GM12874 (cell line): ENCODE measurements at regions not wholly inside any gene's neighbourhood (a gene's known extent, or its start where the extent isn't known, plus 50 kb on each side); places are given as distances from the start of the nearest gene placed in this dataset.

Experiments
- TF ChIP-seq, protein P1 (sequence below): IDR thresholded peaks from 2 replicates; pipeline ENCODE4 v1.5.1; 2011; ENCODE audit warnings: low read depth, mild to moderate bottlenecking, control low read depth, low read length, moderate library complexity; ENCODE audit not compliant: insufficient read depth

DNA sequence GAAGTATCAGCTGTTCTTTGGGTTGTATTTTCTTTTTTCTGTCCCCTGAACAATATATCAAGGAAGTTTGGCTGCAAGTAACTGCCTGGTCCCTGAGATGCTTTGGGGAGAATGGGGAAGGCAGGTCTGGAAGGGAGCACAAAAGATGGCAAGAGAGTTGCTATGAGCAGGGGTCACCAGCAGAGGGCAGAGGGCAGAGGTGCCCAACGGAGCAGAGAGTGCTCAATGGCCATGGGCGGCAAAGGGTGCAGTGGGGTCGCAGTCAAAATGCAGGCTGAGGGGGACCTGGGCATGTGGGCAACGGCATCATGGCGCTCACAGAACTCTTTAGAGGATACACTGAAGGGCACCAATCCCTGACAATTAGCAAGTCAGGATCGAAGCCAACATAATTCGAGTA lies 107.7 kb upstream of the ATP8B1 start:
- TF ChIP-seq, protein P1, sequence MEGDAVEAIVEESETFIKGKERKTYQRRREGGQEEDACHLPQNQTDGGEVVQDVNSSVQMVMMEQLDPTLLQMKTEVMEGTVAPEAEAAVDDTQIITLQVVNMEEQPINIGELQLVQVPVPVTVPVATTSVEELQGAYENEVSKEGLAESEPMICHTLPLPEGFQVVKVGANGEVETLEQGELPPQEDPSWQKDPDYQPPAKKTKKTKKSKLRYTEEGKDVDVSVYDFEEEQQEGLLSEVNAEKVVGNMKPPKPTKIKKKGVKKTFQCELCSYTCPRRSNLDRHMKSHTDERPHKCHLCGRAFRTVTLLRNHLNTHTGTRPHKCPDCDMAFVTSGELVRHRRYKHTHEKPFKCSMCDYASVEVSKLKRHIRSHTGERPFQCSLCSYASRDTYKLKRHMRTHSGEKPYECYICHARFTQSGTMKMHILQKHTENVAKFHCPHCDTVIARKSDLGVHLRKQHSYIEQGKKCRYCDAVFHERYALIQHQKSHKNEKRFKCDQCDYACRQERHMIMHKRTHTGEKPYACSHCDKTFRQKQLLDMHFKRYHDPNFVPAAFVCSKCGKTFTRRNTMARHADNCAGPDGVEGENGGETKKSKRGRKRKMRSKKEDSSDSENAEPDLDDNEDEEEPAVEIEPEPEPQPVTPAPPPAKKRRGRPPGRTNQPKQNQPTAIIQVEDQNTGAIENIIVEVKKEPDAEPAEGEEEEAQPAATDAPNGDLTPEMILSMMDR = peak; percentile 77

DNA sequence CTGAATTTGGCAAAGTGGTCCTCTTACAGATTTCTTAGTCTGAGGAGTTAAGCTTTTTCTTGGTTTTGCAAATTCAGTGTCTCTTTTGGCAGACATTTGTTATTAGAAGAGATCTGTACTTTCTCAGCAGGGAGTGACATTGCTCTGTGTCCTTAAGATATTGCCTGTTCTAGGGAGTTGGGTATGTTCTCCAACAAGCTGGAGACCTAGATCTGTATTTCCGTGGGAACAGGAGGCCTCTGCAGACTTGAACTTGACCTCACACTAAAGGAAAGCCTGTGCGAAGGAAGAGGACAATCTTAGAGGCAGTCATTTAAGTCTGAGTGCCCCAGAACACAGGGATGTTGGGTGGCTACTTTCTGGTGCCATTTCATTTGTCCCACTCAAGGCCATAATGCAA lies 107.0 kb upstream of the ATP8B1 start:
- TF ChIP-seq, protein P1 = no peak

DNA sequence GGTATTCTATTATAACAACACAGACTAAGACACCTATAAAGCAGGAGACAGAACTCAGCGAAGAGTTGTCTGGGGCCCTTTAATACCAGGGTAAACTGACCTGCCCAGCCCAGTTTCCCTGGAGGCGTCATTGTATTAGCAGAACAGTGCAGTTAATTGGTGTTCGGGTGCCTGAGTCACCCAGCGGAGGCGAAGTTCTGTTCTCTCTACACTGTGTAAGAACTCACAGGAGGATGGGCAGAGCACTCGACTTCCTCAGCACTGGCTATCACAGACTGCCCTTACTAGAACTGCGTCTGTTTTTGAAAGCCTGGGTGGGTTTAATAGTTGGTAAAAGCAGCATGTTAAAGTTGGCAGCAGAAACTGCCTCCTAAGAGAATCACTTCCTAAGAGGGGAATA lies 106.5 kb upstream of the ATP8B1 start:
- TF ChIP-seq, protein P1 = no peak

DNA sequence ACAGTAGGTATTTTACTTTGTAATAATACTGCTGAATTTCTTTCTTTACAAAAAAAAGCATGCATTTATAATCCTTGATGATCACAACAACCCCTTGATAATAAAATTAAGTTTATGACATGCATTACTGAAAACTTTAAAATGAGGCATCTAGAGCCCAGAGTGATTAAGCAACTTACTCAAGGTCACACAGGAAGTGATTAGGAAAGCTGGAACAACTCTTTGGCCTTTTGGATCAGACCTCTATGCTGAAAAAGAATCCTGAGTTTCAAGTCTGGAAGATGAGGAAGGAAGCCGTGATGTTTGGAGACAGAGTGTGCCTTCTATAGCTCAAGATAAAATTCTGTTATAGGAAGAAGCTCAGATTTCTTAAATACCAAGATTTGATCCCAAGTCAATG lies 105.0 kb upstream of the ATP8B1 start:
- TF ChIP-seq, protein P1 = no peak

DNA sequence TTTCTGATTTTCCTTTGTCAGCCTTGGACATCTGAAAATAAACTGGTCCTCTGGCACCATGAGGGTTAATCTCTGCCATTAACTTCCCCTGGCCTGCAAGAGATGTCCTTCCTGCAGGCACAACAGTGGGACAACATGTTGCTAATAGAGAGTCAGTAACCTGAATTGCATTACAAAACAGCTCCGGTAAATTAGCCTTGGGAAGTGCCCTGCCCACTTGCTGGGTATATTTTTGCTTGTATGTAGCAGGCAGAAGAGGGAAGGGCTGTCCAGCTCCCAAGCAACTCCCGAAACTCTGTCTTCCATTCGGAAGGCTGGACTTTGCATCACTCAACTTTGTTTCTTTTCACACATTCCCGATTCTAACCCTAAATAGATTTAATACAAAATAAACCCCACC lies 104.4 kb upstream of the ATP8B1 start:
- TF ChIP-seq, protein P1 = no peak

DNA sequence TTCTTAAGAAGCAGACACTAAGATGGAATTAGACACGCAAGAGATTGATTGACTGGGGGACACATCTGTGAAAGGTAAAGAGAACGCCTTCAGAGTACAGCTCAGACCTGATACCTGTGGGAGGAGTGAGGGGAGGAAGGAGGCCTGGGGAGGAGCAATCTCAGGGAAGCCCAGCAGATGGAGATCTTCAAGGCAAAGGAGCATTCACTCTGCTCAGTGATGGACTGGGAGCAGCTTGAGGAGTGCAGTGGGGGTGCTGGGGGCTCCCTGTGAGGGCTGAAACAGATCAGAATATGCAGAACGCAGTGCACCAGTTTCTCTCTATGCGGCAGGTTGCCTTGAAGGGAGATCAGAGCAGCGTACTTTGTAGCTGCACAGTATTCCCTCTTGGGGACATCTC lies 103.7 kb upstream of the ATP8B1 start:
- TF ChIP-seq, protein P1 = no peak

DNA sequence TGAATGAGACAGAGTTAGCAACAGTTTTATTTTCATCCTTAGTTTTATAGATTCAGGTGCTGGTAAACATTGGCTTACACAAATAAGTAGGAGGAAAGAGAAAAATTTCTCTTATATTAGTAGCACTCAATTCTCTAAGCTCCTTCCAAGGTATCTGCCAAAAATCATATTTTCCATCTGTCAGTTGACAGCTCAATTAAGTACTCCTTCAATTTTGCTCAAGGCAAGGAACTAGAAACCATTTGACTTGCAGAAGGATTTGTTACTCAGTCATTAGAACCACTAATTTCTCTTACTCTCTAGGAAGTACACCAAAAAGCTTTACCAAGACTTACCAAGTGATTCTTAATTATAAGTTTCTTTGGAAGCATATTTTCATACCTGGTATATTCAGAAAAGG lies 101.4 kb upstream of the ATP8B1 start:
- TF ChIP-seq, protein P1 = no peak

DNA sequence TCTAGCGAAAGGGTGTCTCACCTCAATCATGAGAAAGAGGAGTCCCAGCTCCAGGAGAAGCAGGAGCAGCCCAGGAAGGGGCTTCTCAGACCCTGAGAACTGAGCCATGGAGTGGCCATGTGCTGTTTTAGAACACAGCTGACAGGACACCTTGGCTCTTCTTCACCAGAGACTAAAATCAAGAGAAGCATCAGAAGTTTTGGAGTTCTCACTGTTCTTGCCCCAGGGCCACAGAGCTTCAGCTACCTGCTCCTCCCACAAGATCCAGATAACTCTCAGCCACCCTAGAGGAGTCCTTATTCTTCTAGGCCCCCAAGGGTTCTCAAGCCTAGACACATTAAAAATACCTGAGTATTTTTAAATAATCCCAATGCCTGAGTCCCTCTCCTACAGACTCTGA lies 99.6 kb upstream of the ATP8B1 start:
- TF ChIP-seq, protein P1 = no peak
